GM18951 (cell line): ENCODE measurements at regions not wholly inside any gene's neighbourhood (a gene's known extent, or its start where the extent isn't known, plus 50 kb on each side); places are given as distances from the start of the nearest gene placed in this dataset.

Experiments used
- POLR2A ChIP-seq: IDR thresholded peaks from 4 replicates; pipeline ENCODE4 v1.6.1; 2011; ENCODE audit warnings: mild to moderate bottlenecking; ENCODE audit not compliant: insufficient read length, insufficient read depth; ENCODE audit errors: extremely low read depth
- in situ Hi-C: fragments of 300-500 bp; cut with MboI; formaldehyde crosslinking; loops from one replicate; pipeline ENCODE4 v1.12.0; 2022; ENCODE audit warnings: low sequenced_read_pairs, mixed read lengths, inconsistent platforms; ENCODE audit not compliant: unreplicated experiment

- no peak for TF ChIP-seq POLR2A
- in situ Hi-C loops = no loop called here
Measured at GRCh38 chr9:111232997-111233790, 96.8 kb downstream of the OR2K2 start.

- in situ Hi-C loops = no loop called here
- TF ChIP-seq POLR2A = no peak
Measured at GRCh38 chr9:111231801-111232580, 98.0 kb downstream of the OR2K2 start.

GRCh38 chr9:111222757-111223156 is 107.3 kb downstream of the OR2K2 start:
- no peak for TF ChIP-seq POLR2A
- in situ Hi-C loops = no loop called here

GRCh38 chr9:111212874-111213273 is 117.2 kb downstream of the OR2K2 start:
- in situ Hi-C loops = no loop called here

GRCh38 chr9:111198936-111199335 is 131.1 kb downstream of the OR2K2 start:
- in situ Hi-C loops = no loop called here
- no peak for TF ChIP-seq POLR2A

More at GRCh38 chr9:111212874-111213273, 117.2 kb downstream of the OR2K2 start:
- no peak for TF ChIP-seq POLR2A

GRCh38 chr9:111197256-111197655 is 132.8 kb downstream of the OR2K2 start:
- in situ Hi-C loops = no loop called here
- no peak for TF ChIP-seq POLR2A

GRCh38 chr9:111195766-111196165 is 134.3 kb downstream of the OR2K2 start:
- in situ Hi-C loops = no loop called here
- no peak for TF ChIP-seq POLR2A

- in situ Hi-C loops = no loop called here
- TF ChIP-seq POLR2A = no peak
Measured at GRCh38 chr9:111193095-111193494, 136.9 kb downstream of the OR2K2 start.

- in situ Hi-C loops = no loop called here
Measured at GRCh38 chr9:111192650-111193049, 137.4 kb downstream of the OR2K2 start.

GRCh38 chr9:111190347-111190746 is 139.7 kb downstream of the OR2K2 start:
- in situ Hi-C loops = no loop called here
- TF ChIP-seq POLR2A = no peak

More at GRCh38 chr9:111192650-111193049, 137.4 kb downstream of the OR2K2 start:
- no peak for TF ChIP-seq POLR2A

- TF ChIP-seq POLR2A = no peak
- in situ Hi-C loops = no loop called here
Measured at GRCh38 chr9:111187376-111187775, 142.6 kb downstream of the OR2K2 start.

- no peak for TF ChIP-seq POLR2A
- in situ Hi-C loops = no loop called here
Measured at GRCh38 chr9:111186021-111186530, 143.9 kb downstream of the OR2K2 start.

- in situ Hi-C loops = no loop called here
- TF ChIP-seq POLR2A = no peak
Measured at GRCh38 chr9:111180811-111181210, 142.5 kb upstream of the LPAR1 start.
